GM23248 (cell line): ENCODE measurements at regions not wholly inside any gene's neighbourhood (a gene's known extent, or its start where the extent isn't known, plus 50 kb on each side); places are given as distances from the start of the nearest gene placed in this dataset.

ENCODE experiments used
- DNase-seq: peaks from one replicate; pipeline ENCODE4 v3.0.0-alpha.2; 2015
- H2AFZ ChIP-seq: fragments of 200-600 bp; sonication (generic); 2 replicates; pipeline ENCODE4 v1.6.1; 2016; ENCODE audit warnings: antibody characterized with exemption
- H3F3A ChIP-seq: fragments of 200-600 bp; sonication (generic); 2 replicates; pipeline ENCODE4 v1.6.1; 2016; ENCODE audit warnings: mild to moderate bottlenecking, antibody characterized with exemption, mixed run types; ENCODE audit not compliant: insufficient read depth
- H3K27ac ChIP-seq: fragments of 200-600 bp; sonication (generic); 2 replicates; pipeline ENCODE4 v1.5.1; 2016; ENCODE audit warnings: mild to moderate bottlenecking
- H3K27me3 ChIP-seq: fragments of 200-600 bp; sonication (generic); replicated peaks from 2 replicates; pipeline ENCODE4 v1.6.1; 2016; ENCODE audit warnings: mild to moderate bottlenecking; ENCODE audit not compliant: insufficient read depth
- H3K36me3 ChIP-seq: fragments of 200-600 bp; sonication (generic); 2 replicates; pipeline ENCODE4 v1.6.1; 2016; ENCODE audit warnings: low read depth, mild to moderate bottlenecking
- H3K4me1 ChIP-seq: fragments of 200-600 bp; sonication (generic); 2 replicates; pipeline ENCODE4 v1.6.1; 2016; ENCODE audit warnings: mild to moderate bottlenecking; ENCODE audit not compliant: insufficient read depth
- H3K4me2 ChIP-seq: fragments of 200-600 bp; sonication (generic); one replicate; pipeline ENCODE4 v1.6.1; 2016; ENCODE audit warnings: mild to moderate bottlenecking; ENCODE audit not compliant: unreplicated experiment
- H3K4me3 ChIP-seq: fragments of 200-600 bp; sonication (generic); 2 replicates; pipeline ENCODE4 v1.5.1; 2016; ENCODE audit warnings: mild to moderate bottlenecking
- H3K79me2 ChIP-seq: fragments of 200-600 bp; sonication (generic); 2 replicates; pipeline ENCODE4 v1.6.1; 2016; ENCODE audit warnings: mild to moderate bottlenecking; ENCODE audit not compliant: insufficient read depth
- H3K9ac ChIP-seq: fragments of 200-600 bp; sonication (generic); 2 replicates; pipeline ENCODE4 v1.6.1; 2016; ENCODE audit warnings: mild to moderate bottlenecking
- H3K9me2 ChIP-seq: fragments of 200-600 bp; sonication (generic); 2 replicates; pipeline ENCODE4 v1.6.1; 2016; ENCODE audit warnings: mixed run types, mild to moderate bottlenecking, moderate library complexity; ENCODE audit not compliant: insufficient read depth
- H3K9me3 ChIP-seq: fragments of 200-600 bp; sonication (generic); one replicate; pipeline ENCODE4 v1.6.1; 2017; ENCODE audit warnings: low read depth
- H4K20me1 ChIP-seq: fragments of 200-600 bp; sonication (generic); 2 replicates; pipeline ENCODE4 v1.6.0; 2016; ENCODE audit not compliant: insufficient read depth
- EZH2 ChIP-seq: fragments of 200-600 bp; sonication (generic); IDR thresholded peaks from 2 replicates; pipeline ENCODE4 v1.6.1; 2018; ENCODE audit warnings: antibody characterized with exemption, mild to moderate bottlenecking; ENCODE audit not compliant: insufficient read depth, poor library complexity, severe bottlenecking
- EZH2phosphoT487 ChIP-seq: fragments of 200-600 bp; sonication (generic); IDR thresholded peaks from 2 replicates; pipeline ENCODE4 v1.6.1; 2018; ENCODE audit warnings: antibody characterized with exemption, moderate library complexity, mild to moderate bottlenecking, low read depth; ENCODE audit not compliant: insufficient read depth
- WGBS, 2 experiments: methylation state at CpG; one replicate each; pipeline ENCODE4 v1.1.6; 2015 to 2017; ENCODE audit warnings: low lambda C conversion rate in 2 of 2, low coverage in 1 of 2; ENCODE audit errors: missing lambda C conversion rate in 2 of 2; 5-methylcytosine and 5-hydroxymethylcytosine counted together
- in situ Hi-C: fragments of 300-500 bp; cut with MboI; formaldehyde crosslinking; loops from 2 replicates; pipeline ENCODE4 v1.15.0; 2020

GRCh38 chr3:26100176-26100575 lies 310.3 kb downstream of the OXSM start:
- H3K79me2 ChIP-seq, result no peaks in the 10 kb centered on the region
- no peaks in the 10 kb centered on the region for H3K9me3 ChIP-seq
- H3K9ac ChIP-seq, result no peak overlapping the region
- no peaks in the 10 kb centered on the region for H4K20me1 ChIP-seq
- no peaks in the 10 kb centered on the region for H3F3A ChIP-seq
- no peak overlapping the region for H3K27ac ChIP-seq
- no peak for DNase-seq
- H3K4me3 ChIP-seq, result no peak overlapping the region
- H3K4me1 ChIP-seq, result no peaks in the 10 kb centered on the region
- TF ChIP-seq EZH2, result no peak
- in situ Hi-C loops, result no loop called here
- no peaks in the 10 kb centered on the region for H3K27me3 ChIP-seq
- WGBS, 2 experiments, result 0 to 15% methylated on average over 1 of the region's 1 CpG
- no peak overlapping the region for H3K4me2 ChIP-seq
- no peaks in the 10 kb centered on the region for H3K36me3 ChIP-seq
- H3K9me2 ChIP-seq, result no peaks in the 10 kb centered on the region
- no peak overlapping the region for H2AFZ ChIP-seq

- Histone ChIP-seq H3K9me2 (no peaks in the 10 kb centered on the region), H2AFZ (no peak overlapping the region), H3K4me3 (no peak overlapping the region), H3K9ac (no peak overlapping the region), H3K27ac (no peak overlapping the region), H3K27me3 (no peaks in the 10 kb centered on the region), H3K79me2 (no peaks in the 10 kb centered on the region), H3K9me3 (no peaks in the 10 kb centered on the region), H3K36me3 (no peaks in the 10 kb centered on the region), H3K4me1 (no peaks in the 10 kb centered on the region), H3F3A (no peaks in the 10 kb centered on the region), H4K20me1 (no peaks in the 10 kb centered on the region), H3K4me2 (no peak overlapping the region)
- in situ Hi-C loops, result no loop called here
- DNase-seq, result no peak
- TF ChIP-seq EZH2phosphoT487 (no peak), EZH2 (no peak)
- WGBS, 2 experiments, result 6 to 18% methylated on average over 1 of the region's 1 CpG
These were observed 312.5 kb downstream of the OXSM start for GRCh38 chr3:26102376-26102775.

- no peak for DNase-seq
- H3F3A ChIP-seq, result no peaks in the 10 kb centered on the region
- in situ Hi-C loops, result no loop called here
- H3K27me3 ChIP-seq, result no peaks in the 10 kb centered on the region
- H3K36me3 ChIP-seq, result no peaks in the 10 kb centered on the region
- WGBS, 2 experiments, result 5 to 6% methylated on average over 2 of the region's 2 CpGs
- no peaks in the 10 kb centered on the region for H4K20me1 ChIP-seq
- no peak overlapping the region for H2AFZ ChIP-seq
- H3K4me1 ChIP-seq, result no peaks in the 10 kb centered on the region
- no peak overlapping the region for H3K4me2 ChIP-seq
- H3K27ac ChIP-seq, result no peak overlapping the region
- H3K9me2 ChIP-seq, result no peaks in the 10 kb centered on the region
- no peak overlapping the region for H3K4me3 ChIP-seq
- H3K9me3 ChIP-seq, result no peaks in the 10 kb centered on the region
- no peaks in the 10 kb centered on the region for H3K79me2 ChIP-seq
- TF ChIP-seq EZH2phosphoT487 (no peak), EZH2 (no peak)
- no peak overlapping the region for H3K9ac ChIP-seq
These were observed 315.0 kb downstream of the OXSM start for GRCh38 chr3:26104851-26105251.

- Histone ChIP-seq H3K9ac (no peak overlapping the region), H3K4me3 (no peak overlapping the region), H2AFZ (no peak overlapping the region), H4K20me1 (no peaks in the 10 kb centered on the region), H3K9me3 (no peaks in the 10 kb centered on the region), H3K27me3 (no peaks in the 10 kb centered on the region), H3K4me1 (no peaks in the 10 kb centered on the region), H3F3A (no peaks in the 10 kb centered on the region), H3K4me2 (no peak overlapping the region), H3K27ac (no peak overlapping the region), H3K9me2 (no peaks in the 10 kb centered on the region), H3K79me2 (no peaks in the 10 kb centered on the region), H3K36me3 (no peaks in the 10 kb centered on the region)
- in situ Hi-C loops, result no loop called here
- TF ChIP-seq EZH2 (no peak), EZH2phosphoT487 (no peak)
- no peak for DNase-seq
- WGBS, 2 experiments, result 1 to 3% methylated on average over 4 of the region's 4 CpGs
These were observed 315.4 kb downstream of the OXSM start for GRCh38 chr3:26105261-26105660.

GRCh38 chr3:26106228-26106627 lies 316.3 kb downstream of the OXSM start:
- Histone ChIP-seq H3K4me2 (no peak overlapping the region), H3K9me3 (no peaks in the 10 kb centered on the region), H2AFZ (no peak overlapping the region), H3K36me3 (no peaks in the 10 kb centered on the region), H3K27ac (no peak overlapping the region), H3K4me1 (no peaks in the 10 kb centered on the region), H3K9me2 (no peaks in the 10 kb centered on the region), H3K27me3 (no peaks in the 10 kb centered on the region), H3F3A (no peaks in the 10 kb centered on the region), H3K79me2 (no peaks in the 10 kb centered on the region), H4K20me1 (no peaks in the 10 kb centered on the region), H3K9ac (no peak overlapping the region), H3K4me3 (no peak overlapping the region)
- in situ Hi-C loops, result no loop called here
- DNase-seq, result no peak
- TF ChIP-seq EZH2phosphoT487 (no peak), EZH2 (no peak)
- 0 to 2% methylated on average over 2 of the region's 2 CpGs for WGBS, 2 experiments
